Heart left ventricle (tissue), 16 donors: ENCODE measurements at regions not wholly inside any gene's neighbourhood (a gene's known extent, or its start where the extent isn't known, plus 50 kb on each side); places are given as distances from the start of the nearest gene placed in this dataset.
A peak's percentile ranks its signal among the peaks of the same experiment; 100 is the strongest.

Experiments used
- ATAC-seq, 4 donors: fragments of 200-7000 bp; cut with Tn5 transposase; one replicate each; pipeline ENCODE4 v1.9.1; 2020 to 2022; ENCODE audit warnings: moderate library complexity in 4 of 4, mild to moderate bottlenecking in 3 of 4, moderate number of reproducible peaks in 1 of 4
- DNase-seq, 5 donors: peaks; one replicate each; pipeline ENCODE4 v3.0.0-alpha.2; 2020
- H3K27ac ChIP-seq, 12 donors: fragments of 200-600 bp; sonication (generic) in 4 of 12; one replicate each; pipeline versions ENCODE4 v1.5.0 to v1.8.0; 2016 to 2022; ENCODE audit warnings: mild to moderate bottlenecking in 2 of 12
- H3K27me3 ChIP-seq, 9 donors: fragments of 200-600 bp; sonication (generic) in 2 of 9; one replicate each; pipeline versions ENCODE4 v1.5.1 to v1.8.0; 2016 to 2022; ENCODE audit warnings: mild to moderate bottlenecking in 3 of 9
- H3K36me3 ChIP-seq, 9 donors: fragments of 200-600 bp; sonication (generic) in 2 of 9; one replicate each; pipeline versions ENCODE4 v1.5.0 to v1.8.0; 2018 to 2022; ENCODE audit warnings: mild to moderate bottlenecking in 2 of 9
- H3K4me1 ChIP-seq, 12 donors: fragments of 200-600 bp; sonication (generic) in 4 of 12; one replicate each; pipeline versions ENCODE4 v1.5.0 to v1.8.0; 2016 to 2022; ENCODE audit warnings: mild to moderate bottlenecking in 3 of 12
- H3K4me3 ChIP-seq, 12 donors: fragments of 200-600 bp; sonication (generic) in 4 of 12; one replicate each; pipeline versions ENCODE4 v1.5.0 to v1.8.0; 2017 to 2022; ENCODE audit warnings: mild to moderate bottlenecking in 9 of 12, moderate library complexity in 4 of 12
- H3K9me3 ChIP-seq, 12 donors: fragments of 200-600 bp; sonication (generic) in 4 of 12; one replicate each; pipeline versions ENCODE4 v1.5.0 to v1.8.0; 2016 to 2022; ENCODE audit warnings: mild to moderate bottlenecking in 1 of 12
- POLR2A ChIP-seq, 2 donors: fragments of 450-650 bp; IDR thresholded peaks; one replicate each; pipeline ENCODE4 v1.6.1; 2017; ENCODE audit warnings: antibody characterized with exemption in 2 of 2, mild to moderate bottlenecking in 2 of 2, moderate library complexity in 2 of 2
- WGBS, 4 donors: extraction: QIAGEN DNeasy Blood & Tissue Kit in 2 of 4; methylation state at CpG; one replicate each; pipeline versions ENCODE4 v1.1.5 to v1.1.7; 2013 to 2018; 5-methylcytosine and 5-hydroxymethylcytosine counted together
- intact Hi-C, 10 donors: fragments of 100-400 bp; cut with DNase I; formaldehyde crosslinking; loops; one replicate each; pipeline versions ENCODE4 v1.11.1 to v1.14.2; 2022
- TF ChIP-seq, protein P1 (sequence below), 12 donors: fragments of 200-600 bp; sonication (generic) in 4 of 12; IDR thresholded peaks; one replicate each; pipeline versions ENCODE4 v1.5.0 to v1.8.0; 2018 to 2022; ENCODE audit warnings: antibody characterized with exemption in 12 of 12, mild to moderate bottlenecking in 5 of 12
- donor health status: ischemic (EF 13 %, LVEDD 7.1; RV severe dilation, severe dysfunction).
- donor health status: healthy with polysubstance abuse.
- donor health status: DM: no; HTN: yes; CAD: no.
- donor health status: DM: no; HTN: no; CAD: no.
- donor health status: ischemic (EF 25% LVEDD 6.9; RV normal size, moderate dysfunction).
- donor health status: ischemic (EF 25% LVEDD 5.7; RV mildly dilated, moderate dysfunction).
- donor health status: healthy.
- donor health status: DM: yes; HTN: yes; CAD: no.
- donor health status: ischemic (EF 35%, LVEDD 5.7; RV mildly dilated, moderate dysfunction).
- donor health status: nonischemic (EF 11% LVEDD 7.7; RV severe dilation, severe dysfunction).
- donor health status: DM: yes; HTN: yes; CAD: no.
- donor health status: PGD.
- donor health status: ischemic (EF 29% LVEDD 5.4; RV normal size, mild dysfunction).
- donor health status: nonischemic (EF 23%, LVEDD 6.1; RV moderate dilation, normal function).

DNA sequence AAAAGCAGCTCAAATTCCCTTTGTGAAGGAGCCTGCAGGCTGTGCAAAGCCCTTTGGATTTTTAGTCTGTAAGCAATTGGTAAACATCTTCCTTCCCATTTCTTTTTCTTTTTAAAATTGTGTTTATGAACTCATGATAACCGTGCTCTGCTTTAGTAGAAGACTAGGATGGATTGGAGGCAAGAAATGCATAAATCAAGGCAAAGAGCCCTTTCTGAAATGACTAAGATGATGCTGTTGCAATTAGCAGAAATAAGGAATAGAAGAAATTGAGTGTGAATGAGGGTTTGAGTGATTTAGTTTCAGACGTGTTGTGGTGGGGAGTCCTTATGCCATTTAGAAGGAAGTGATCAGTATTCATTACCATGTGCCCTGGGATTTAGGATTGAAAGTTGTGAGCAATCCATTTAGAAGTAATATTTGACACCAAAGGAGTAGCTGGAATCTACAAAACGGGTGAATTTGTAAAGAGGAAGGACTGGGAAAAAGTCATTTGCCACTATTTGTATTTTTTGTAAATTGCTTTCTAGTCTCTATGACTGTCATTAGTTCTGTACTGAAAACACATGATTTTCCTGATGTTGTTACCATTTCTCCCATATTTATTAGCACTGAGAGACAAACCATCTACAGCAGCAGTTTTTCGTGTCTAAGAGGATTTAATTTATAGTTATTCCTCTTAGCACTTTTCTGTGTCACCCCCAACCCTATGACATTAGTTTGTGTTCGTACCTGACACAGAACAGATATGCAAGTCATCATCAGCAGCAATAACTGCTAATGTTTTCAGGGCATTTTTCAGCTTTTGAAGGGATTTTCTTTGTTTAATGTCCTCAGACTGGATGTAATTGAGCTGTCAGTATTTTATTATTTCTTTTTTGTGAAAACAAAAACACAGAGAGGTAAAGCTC, 265.0 kb downstream of the UTRN start:
- 93 to 95% (median 94%) methylated on average over 5 of the region's 5 CpGs for WGBS, 4 donors

DNA sequence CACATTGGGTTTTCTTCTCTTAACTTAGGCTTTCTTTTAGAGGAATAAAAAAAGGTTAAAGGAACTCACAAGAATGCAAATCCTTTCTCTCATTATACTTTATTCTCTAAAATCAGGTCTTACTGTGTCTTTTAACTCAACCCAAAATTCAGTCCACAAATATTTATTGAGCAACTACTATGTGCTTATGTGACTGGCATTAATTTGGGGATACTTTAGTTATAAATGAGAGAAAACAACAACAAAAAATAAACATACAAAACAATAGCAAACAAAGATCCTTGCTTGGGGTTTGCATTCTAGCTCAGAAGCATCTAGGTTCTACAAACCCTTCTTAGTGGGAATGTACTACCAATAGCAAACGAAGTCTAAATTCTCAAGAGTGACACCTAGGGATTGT, 266.2 kb downstream of the UTRN start:
- intact Hi-C loops, result no loop called here
- H3K9me3 ChIP-seq, result no peaks in the 10 kb centered on the region
- H3K27ac ChIP-seq, result no peak overlapping the region
- H3K4me1 ChIP-seq, result no peaks in the 10 kb centered on the region
- no peak overlapping the region for H3K4me3 ChIP-seq
- WGBS, 4 donors, result 89 to 95% (median 91%) methylated on average over 1 of the region's 1 CpG
- H3K36me3 ChIP-seq, result peaks cover 0 to 99% (median 85%) of the 10 kb centered on the region in 9 donors
- ATAC-seq (no peak), DNase-seq (no peak)
- TF ChIP-seq, protein P1, sequence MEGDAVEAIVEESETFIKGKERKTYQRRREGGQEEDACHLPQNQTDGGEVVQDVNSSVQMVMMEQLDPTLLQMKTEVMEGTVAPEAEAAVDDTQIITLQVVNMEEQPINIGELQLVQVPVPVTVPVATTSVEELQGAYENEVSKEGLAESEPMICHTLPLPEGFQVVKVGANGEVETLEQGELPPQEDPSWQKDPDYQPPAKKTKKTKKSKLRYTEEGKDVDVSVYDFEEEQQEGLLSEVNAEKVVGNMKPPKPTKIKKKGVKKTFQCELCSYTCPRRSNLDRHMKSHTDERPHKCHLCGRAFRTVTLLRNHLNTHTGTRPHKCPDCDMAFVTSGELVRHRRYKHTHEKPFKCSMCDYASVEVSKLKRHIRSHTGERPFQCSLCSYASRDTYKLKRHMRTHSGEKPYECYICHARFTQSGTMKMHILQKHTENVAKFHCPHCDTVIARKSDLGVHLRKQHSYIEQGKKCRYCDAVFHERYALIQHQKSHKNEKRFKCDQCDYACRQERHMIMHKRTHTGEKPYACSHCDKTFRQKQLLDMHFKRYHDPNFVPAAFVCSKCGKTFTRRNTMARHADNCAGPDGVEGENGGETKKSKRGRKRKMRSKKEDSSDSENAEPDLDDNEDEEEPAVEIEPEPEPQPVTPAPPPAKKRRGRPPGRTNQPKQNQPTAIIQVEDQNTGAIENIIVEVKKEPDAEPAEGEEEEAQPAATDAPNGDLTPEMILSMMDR (IDR thresholded peaks at IDR 0.05), result no peak
- TF ChIP-seq POLR2A (IDR thresholded peaks at IDR 0.05), result no peak
- no peaks in the 10 kb centered on the region for H3K27me3 ChIP-seq

More for the DNA sequence above, 265.0 kb downstream of the UTRN start:
- no peak overlapping the region for H3K4me3 ChIP-seq
- H3K27me3 ChIP-seq, result no peaks in the 10 kb centered on the region
- DNase-seq (no peak), ATAC-seq (no peak)
- no peak for TF ChIP-seq POLR2A (IDR thresholded peaks at IDR 0.05)
- TF ChIP-seq, protein P1 (IDR thresholded peaks at IDR 0.05), result no peak
- H3K4me1 ChIP-seq, result no peaks in the 10 kb centered on the region
- intact Hi-C loops, result no loop called here
- no peaks in the 10 kb centered on the region for H3K9me3 ChIP-seq
- H3K36me3 ChIP-seq, result peaks cover 0 to 99% (median 85%) of the 10 kb centered on the region in 9 donors
- no peak overlapping the region for H3K27ac ChIP-seq

DNA sequence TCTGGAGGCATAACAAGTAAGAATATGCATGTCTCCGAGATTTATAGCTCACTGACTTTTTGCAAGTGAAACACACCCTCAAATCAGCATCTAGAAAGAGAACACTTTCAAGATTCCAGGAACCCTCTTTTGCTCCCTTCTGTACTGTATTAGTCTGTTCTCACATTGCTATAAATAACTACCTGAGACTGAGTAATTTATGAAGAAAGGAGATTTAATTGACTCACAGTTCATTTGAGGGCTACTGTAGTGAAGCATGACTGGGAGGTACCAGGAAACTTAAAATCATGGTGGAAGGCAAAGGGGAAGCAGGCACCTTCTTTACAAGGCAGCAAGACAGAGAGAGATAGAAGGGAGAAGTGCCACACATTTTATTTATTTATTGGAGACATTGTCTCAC, 269.9 kb downstream of the UTRN start:
- intact Hi-C loops, result no loop called here
- Histone ChIP-seq H3K9me3 (no peaks in the 10 kb centered on the region), H3K27ac (no peak overlapping the region), H3K27me3 (no peaks in the 10 kb centered on the region), H3K36me3 (peaks cover 0 to 90% (median 87%) of the 10 kb centered on the region in 9 donors), H3K4me3 (no peak overlapping the region), H3K4me1 (peaks cover 0 to 10% (median 0%) of the 10 kb centered on the region in 12 donors)
- DNase-seq, result no peak
- ATAC-seq, result no peak
- TF ChIP-seq, protein P1 (IDR thresholded peaks at IDR 0.05), result no peak
- no peak for TF ChIP-seq POLR2A (IDR thresholded peaks at IDR 0.05)
- 86 to 93% (median 89%) methylated on average over 1 of the region's 1 CpG for WGBS, 4 donors

DNA sequence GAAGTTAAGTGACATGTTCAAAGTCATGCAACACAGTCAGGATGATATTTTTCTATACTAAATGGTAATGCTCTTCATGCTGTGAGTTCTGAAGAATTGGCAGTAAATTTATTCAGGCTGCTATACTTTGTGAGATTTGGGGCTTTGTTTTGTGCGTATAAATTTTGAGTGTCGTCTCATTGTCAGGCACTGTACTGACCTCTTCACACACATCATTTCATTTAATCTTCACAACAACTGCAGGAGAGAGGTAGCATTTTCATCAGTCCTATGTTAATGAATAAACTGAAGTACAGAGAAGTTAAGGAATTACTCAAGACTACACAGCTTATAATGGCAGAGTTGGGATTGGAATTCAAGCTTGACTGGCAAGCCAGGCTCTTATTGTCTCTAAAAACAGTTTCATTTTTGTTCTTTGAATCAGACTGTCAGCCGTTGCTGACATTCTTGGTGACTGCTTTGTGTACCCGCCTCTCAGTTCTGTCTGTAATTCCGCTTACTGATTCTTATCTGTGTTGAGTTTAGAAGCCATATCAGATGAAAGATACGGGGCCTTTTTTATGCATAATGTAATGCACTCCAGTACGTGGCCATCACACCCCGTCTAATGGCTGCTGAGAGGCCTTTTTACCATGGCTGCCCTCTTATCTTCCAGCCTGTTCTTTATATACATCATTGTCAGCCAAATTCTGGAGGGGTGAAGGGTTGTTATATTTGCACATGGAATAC, 274.9 kb downstream of the UTRN start:
- DNase-seq (no peak), ATAC-seq (peak; percentile 42 to 74 (median 66))
- Histone ChIP-seq H3K27me3 (no peaks in the 10 kb centered on the region), H3K4me3 (no peak overlapping the region), H3K9me3 (no peaks in the 10 kb centered on the region), H3K27ac (peak overlapping the region in 1 of 12 donors; percentile 25), H3K36me3 (peaks cover 0 to 80% (median 61%) of the 10 kb centered on the region in 9 donors), H3K4me1 (peaks cover 0 to 16% (median 5%) of the 10 kb centered on the region in 12 donors)
- 37 to 54% (median 45%) methylated on average over 8 of the region's 8 CpGs for WGBS, 4 donors
- intact Hi-C loops, result no loop called here
- TF ChIP-seq, protein P1 (IDR thresholded peaks at IDR 0.05), result no peak
- no peak for TF ChIP-seq POLR2A (IDR thresholded peaks at IDR 0.05)
